PC-9 (cell line): ENCODE measurements at regions not wholly inside any gene's neighbourhood (a gene's known extent, or its start where the extent isn't known, plus 50 kb on each side); places are given as distances from the start of the nearest gene placed in this dataset.

Source experiments
- EZH2 ChIP-seq: fragments of 200-600 bp; sonication (generic); IDR thresholded peaks from 2 replicates; pipeline ENCODE4 v1.8.0; 2017; ENCODE audit warnings: antibody characterized with exemption, low read depth
- TF ChIP-seq, protein P1 (sequence below): fragments of 200-600 bp; sonication (generic); conservative IDR thresholded peaks from 2 replicates; pipeline ENCODE4 v1.6.1; 2017; ENCODE audit warnings: mixed run types, antibody characterized with exemption, mild to moderate bottlenecking, moderate library complexity

DNA sequence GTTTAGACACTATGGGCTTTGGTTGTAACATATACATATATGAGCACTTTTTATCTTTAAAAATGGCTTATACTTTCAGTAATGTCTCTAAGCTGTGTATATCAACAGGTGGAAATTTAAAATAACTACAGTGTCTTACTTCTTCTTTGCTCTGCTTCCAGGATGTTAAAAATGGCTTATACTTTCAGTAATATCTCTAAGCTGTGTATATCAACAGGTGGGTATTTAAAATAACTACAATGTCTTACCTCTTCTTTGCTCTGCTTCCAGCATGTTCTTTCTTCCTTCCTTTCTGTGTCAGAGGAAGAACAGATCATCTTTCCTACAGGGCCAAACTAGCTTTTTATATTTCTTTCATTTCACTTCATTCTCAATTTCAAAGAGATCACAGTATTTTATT is 689.6 kb downstream of the EPHA4 start:
- no peak for TF ChIP-seq EZH2
- TF ChIP-seq, protein P1, sequence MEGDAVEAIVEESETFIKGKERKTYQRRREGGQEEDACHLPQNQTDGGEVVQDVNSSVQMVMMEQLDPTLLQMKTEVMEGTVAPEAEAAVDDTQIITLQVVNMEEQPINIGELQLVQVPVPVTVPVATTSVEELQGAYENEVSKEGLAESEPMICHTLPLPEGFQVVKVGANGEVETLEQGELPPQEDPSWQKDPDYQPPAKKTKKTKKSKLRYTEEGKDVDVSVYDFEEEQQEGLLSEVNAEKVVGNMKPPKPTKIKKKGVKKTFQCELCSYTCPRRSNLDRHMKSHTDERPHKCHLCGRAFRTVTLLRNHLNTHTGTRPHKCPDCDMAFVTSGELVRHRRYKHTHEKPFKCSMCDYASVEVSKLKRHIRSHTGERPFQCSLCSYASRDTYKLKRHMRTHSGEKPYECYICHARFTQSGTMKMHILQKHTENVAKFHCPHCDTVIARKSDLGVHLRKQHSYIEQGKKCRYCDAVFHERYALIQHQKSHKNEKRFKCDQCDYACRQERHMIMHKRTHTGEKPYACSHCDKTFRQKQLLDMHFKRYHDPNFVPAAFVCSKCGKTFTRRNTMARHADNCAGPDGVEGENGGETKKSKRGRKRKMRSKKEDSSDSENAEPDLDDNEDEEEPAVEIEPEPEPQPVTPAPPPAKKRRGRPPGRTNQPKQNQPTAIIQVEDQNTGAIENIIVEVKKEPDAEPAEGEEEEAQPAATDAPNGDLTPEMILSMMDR, result no peak
